Motor neuron (in vitro differentiated cells): ENCODE measurements at regions not wholly inside any gene's neighbourhood (a gene's known extent, or its start where the extent isn't known, plus 50 kb on each side); places are given as distances from the start of the nearest gene placed in this dataset.

Experiments
- ATAC-seq, 8 experiments: fragments of 200-7000 bp; cut with Tn5 transposase; replicated peaks in 6 of 8; 2 replicates each; pipeline ENCODE4 v1.8.0; 2021; ENCODE audit warnings: mild to moderate bottlenecking in 8 of 8, moderate library complexity in 8 of 8
- H3K27ac ChIP-seq, 2 donors: fragments of 250-450 bp; sonication (Bioruptor Pico); 2 replicates each; pipeline ENCODE4 v1.9.0; 2021; ENCODE audit warnings: antibody characterized with exemption in 2 of 2, mild to moderate bottlenecking in 2 of 2, moderate library complexity in 1 of 2
- H3K4me1 ChIP-seq, 2 donors: fragments of 250-450 bp; sonication (Bioruptor Pico); replicated peaks in 1 of 2; 2 replicates each; pipeline ENCODE4 v1.6.1; 2021; ENCODE audit warnings: antibody characterized with exemption in 2 of 2, mild to moderate bottlenecking in 2 of 2, moderate library complexity in 1 of 2
- H3K4me3 ChIP-seq, 5 donors: fragments of 250-450 bp; sonication (Bioruptor Pico); 2 replicates each; pipeline ENCODE4 v1.9.0; 2021; ENCODE audit warnings: antibody characterized with exemption in 5 of 5, mild to moderate bottlenecking in 5 of 5, moderate library complexity in 4 of 5
- WGBS, 10 experiments: fragments of 450-650 bp; shearing (Covaris generic); methylation state at CpG; one replicate each; pipeline ENCODE4 v1.0.0; 2022; 5-methylcytosine and 5-hydroxymethylcytosine counted together
- in situ Hi-C, 9 experiments: fragments of 400-800 bp; cut with MboI; loops; one replicate each; pipeline ENCODE4 v1.15.0; 2021; ENCODE audit warnings: low sequenced_read_pairs in 9 of 9, low pct_unique_long_range_greater_than_20kb in 2 of 9; ENCODE audit not compliant: unreplicated experiment in 9 of 9

DNA sequence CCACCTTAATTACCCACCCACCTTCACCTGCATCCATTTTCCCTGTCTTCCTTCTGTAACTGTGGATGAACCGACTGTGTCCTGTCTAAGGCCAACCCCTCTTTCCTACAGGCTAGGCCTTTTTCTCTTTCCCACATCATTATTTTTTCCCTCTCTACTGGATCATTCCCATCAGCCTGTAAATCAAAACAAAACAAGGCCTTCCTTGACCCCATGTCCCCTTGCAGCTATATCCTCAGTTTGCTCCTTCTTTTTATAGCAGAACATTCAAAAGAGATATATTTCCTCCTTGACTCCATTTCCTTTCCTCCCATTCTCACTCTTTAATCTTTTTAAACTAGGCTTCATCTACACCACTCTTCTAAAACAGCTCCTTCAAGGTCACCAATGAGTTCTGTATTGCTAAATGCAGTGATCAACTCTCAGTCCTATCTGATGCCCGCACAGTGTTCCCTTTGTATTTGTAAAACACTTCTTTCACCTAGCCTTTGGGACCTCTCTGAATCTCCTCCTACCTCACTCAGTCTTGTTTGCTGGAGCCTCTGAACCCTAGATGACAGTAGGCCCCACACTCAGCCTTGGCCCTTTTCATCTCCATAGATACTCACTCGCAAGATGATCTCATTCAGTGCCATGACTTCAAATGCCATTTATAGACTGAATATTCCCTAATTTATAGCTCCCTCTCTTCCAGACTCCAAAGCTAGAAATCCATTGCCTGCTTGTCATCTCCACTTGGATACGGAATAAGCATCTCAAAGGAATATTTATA is 55.7 kb downstream of the CXCR4 start:
- Histone ChIP-seq H3K27ac (peak overlapping the region; percentile 43 to 50), H3K4me1 (peaks cover 38 to 49% of the 10 kb centered on the region in 2 donors), H3K4me3 (no peak overlapping the region)
- 0 to 74% (median 50%) methylated on average over 1 to 4 of the region's 4 CpGs for WGBS, 10 experiments
- peak in 5 of 8 experiments; percentile 93 to 97 (median 95) for ATAC-seq
- in situ Hi-C loops = no loop called here

DNA sequence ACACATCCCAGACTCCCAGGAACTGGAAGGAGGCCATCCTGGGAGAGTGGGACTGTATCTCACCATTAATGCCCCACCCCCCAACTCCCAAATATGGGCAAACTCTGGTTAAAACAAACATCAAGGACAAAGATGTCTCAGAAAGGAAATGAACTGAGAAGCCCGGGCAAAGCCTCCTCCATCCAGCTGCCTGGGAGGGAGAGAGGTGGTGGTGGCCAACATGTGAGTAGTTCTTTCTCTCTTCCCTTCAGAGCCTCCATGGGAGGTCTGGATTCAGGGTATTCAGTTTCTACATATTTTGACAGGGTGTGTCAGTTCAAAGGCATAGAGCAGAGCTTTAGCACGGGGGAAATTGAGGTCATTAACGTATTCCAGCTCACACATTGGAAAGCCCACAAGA is 57.5 kb downstream of the CXCR4 start:
- ATAC-seq = peak in 3 of 8 experiments; percentile 50 to 81 (median 59)
- Histone ChIP-seq H3K27ac (no peak overlapping the region), H3K4me3 (no peak overlapping the region), H3K4me1 (peaks cover 29 to 40% of the 10 kb centered on the region in 2 donors)
- WGBS, 10 experiments = 0 to 80% (median 36%) methylated on average over 1 to 3 of the region's 3 CpGs; no CpG with 5 or more reads in 3 of the 10 experiments
- in situ Hi-C loops = no loop called here

DNA sequence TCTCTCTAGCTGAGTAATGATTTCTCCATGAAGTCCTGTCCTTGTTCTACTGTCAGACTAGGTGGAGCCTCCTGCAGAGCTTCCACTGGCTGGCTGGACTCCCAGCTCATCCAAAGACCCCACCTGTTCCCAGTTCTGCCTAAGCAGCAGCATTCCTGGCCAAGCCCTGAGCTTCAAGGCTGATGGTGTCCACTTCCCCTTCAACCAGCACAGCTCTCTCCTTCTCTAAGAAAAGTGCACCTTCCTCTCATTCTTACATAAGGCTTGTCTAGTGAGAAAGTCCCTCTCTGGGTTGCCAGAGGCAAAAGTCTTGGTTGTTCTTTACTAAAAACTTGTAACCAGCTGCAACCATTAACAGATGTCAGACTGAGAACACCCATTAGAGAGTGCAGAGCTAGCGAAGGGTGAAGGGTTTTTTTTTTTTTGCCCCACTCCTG is 58.9 kb downstream of the CXCR4 start:
- no peak overlapping the region for H3K4me3 ChIP-seq
- no peak overlapping the region for H3K27ac ChIP-seq
- 20 to 100% (median 78%) methylated on average over 1 of the region's 1 CpG; no CpG with 5 or more reads in 3 of the 10 experiments for WGBS, 10 experiments
- ATAC-seq = peak in 2 of 8 experiments; percentile 24 to 60
- peaks cover 16 to 27% of the 10 kb centered on the region in 2 donors for H3K4me1 ChIP-seq
- in situ Hi-C loops = no loop called here

DNA sequence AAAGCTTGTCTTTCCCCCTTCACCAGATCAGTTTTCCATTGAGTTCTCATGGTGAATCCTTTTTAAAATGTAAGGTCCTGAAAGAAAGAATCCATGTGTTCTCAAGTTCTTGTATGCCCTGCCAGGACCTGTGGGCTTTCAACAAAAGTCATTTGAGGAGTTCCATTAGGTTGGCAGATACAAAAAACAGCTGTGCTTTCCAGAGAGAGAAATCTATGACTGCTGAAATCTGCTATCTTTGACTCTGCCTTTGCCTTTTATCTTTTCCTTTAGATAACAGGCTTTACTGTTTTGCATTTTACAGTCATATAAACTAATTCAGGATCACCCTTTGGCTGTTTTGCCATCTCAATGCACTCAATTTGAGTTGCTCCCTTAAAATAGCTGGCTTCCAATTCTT is 59.7 kb downstream of the CXCR4 start:
- no peak overlapping the region for H3K27ac ChIP-seq
- in situ Hi-C loops = no loop called here
- no peak overlapping the region for H3K4me3 ChIP-seq
- no peak for ATAC-seq
- H3K4me1 ChIP-seq = peaks cover 16 to 25% of the 10 kb centered on the region in 2 donors

DNA sequence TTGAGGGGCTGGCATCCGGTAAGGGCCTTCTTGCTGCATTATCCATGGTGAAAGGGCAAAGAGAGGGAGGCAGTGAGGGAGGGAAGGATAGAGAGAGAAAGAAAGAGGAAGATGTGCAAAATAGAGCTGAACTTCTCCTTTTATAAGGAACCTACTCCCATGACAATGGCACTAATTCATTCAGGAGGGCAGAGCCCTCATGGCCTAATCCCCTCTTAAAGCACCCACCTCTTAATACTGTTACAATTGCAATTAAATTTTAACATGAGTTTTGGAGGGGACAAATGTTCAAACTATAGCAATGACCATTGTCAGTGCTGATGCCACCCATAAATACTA is 60.2 kb downstream of the CXCR4 start:
- Histone ChIP-seq H3K4me1 (peaks cover 12 to 20% of the 10 kb centered on the region in 2 donors), H3K4me3 (no peak overlapping the region), H3K27ac (no peak overlapping the region)
- in situ Hi-C loops = no loop called here
- WGBS, 10 experiments = 0 to 100% (median 90%) methylated on average over 1 of the region's 1 CpG; no CpG with 5 or more reads in 5 of the 10 experiments
- ATAC-seq = no peak

DNA sequence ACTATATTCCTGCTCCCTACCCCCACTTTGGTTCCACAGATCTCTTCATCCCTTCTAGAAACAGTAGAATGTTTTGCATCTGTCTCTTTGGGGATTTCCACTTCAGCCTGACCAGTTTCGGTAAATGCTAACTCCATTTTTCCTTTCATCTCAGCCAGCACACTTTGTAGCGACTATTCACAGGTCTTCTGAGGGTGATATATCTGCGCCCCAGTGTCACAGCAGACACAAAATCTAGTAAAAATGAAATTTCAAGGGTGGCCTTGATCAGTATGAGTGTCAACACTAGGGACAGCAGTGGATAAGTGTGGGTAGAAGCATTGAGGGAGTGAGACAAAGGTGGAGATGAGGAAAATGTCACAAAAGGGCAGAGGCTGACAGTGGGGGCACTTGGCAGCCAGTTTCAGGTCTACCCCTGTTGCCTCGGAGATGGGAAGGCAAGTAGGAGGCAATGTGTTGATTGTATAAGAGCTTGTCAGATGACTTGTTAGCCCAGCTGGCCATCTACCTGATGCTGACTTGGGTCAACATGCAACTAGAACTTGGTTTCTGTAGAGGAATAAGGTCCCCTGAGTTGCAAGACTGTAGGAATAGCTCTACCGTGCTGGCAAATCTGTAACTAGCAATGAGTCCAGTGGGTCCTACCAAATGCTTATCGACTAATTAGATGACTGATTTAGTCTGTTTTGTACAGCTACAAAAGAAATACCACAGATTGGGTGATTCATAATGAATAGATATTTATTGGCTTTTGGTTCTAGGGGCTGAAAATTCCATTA is 60.7 kb downstream of the CXCR4 start:
- Histone ChIP-seq H3K27ac (no peak overlapping the region), H3K4me3 (no peak overlapping the region), H3K4me1 (peaks cover 7 to 14% of the 10 kb centered on the region in 2 donors)
- no peak for ATAC-seq
- 35 to 100% (median 91%) methylated on average over 2 to 6 of the region's 6 CpGs; no CpG with 5 or more reads in 2 of the 10 experiments for WGBS, 10 experiments
- in situ Hi-C loops = no loop called here

DNA sequence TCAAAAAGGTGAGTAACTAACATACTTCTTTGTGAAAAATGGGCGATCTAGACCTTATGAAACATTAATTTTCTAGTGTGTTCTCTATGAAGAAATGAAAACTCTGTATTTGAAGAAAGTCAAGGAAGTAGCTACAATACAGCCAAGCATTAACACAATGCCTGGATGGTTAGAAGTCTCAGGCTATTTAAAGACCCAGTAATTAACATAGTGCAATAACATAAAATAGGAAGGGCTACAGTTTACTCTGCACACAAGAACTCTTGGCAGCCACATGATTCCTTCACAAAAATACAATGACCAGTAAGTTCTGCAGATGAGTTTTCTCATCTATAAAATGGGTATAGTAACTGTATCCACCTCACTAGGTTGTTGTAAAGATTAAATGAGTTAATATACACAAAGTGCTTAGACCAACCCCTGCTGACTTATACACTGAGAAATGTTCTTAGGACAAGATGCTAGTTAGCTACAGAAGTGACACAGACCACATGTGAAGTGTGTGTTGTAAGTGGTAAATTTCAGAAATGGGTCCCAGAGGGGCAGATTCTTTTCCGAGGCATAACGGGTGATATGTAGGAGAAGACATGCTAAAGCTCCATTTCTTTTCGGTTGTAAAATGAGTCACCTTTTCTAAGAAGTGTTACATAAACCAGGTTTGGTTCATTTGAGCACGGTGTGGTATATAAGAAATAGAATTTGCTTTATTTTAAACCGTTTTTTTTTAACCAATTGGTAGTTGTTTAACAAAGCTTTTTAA is 61.8 kb downstream of the CXCR4 start:
- Histone ChIP-seq H3K4me1 (peaks cover 0 to 8% of the 10 kb centered on the region in 2 donors), H3K27ac (no peak overlapping the region), H3K4me3 (no peak overlapping the region)
- in situ Hi-C loops = no loop called here
- WGBS, 10 experiments = 17 to 96% (median 75%) methylated on average over 2 to 6 of the region's 6 CpGs
- ATAC-seq = peak in 3 of 8 experiments; percentile 31 to 65 (median 51)

DNA sequence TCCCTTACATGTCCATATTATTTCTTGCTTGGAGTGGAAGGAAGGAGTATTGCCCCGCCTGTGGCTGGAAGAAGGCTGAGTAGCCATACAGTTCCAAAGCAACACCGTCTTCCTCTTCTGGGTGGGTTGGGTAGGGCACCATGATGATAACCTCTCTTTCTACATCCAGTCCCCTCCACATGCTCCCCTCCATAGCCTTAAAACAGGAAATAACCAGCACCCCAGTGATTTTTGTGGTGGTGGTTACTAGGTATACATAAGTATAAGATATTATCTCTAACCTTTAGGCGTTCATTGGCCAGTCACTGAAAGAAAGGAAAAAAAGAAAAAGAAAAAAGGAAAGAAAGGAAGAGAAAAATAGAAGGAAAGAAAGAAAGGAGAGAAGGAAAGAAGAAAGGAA is 63.1 kb downstream of the CXCR4 start:
- Histone ChIP-seq H3K4me3 (no peak overlapping the region), H3K27ac (no peak overlapping the region), H3K4me1 (peaks cover 0 to 5% of the 10 kb centered on the region in 2 donors)
- no peak for ATAC-seq
- 29 to 100% (median 81%) methylated on average over 1 to 3 of the region's 3 CpGs; no CpG with 5 or more reads in 2 of the 10 experiments for WGBS, 10 experiments
- in situ Hi-C loops = no loop called here

DNA sequence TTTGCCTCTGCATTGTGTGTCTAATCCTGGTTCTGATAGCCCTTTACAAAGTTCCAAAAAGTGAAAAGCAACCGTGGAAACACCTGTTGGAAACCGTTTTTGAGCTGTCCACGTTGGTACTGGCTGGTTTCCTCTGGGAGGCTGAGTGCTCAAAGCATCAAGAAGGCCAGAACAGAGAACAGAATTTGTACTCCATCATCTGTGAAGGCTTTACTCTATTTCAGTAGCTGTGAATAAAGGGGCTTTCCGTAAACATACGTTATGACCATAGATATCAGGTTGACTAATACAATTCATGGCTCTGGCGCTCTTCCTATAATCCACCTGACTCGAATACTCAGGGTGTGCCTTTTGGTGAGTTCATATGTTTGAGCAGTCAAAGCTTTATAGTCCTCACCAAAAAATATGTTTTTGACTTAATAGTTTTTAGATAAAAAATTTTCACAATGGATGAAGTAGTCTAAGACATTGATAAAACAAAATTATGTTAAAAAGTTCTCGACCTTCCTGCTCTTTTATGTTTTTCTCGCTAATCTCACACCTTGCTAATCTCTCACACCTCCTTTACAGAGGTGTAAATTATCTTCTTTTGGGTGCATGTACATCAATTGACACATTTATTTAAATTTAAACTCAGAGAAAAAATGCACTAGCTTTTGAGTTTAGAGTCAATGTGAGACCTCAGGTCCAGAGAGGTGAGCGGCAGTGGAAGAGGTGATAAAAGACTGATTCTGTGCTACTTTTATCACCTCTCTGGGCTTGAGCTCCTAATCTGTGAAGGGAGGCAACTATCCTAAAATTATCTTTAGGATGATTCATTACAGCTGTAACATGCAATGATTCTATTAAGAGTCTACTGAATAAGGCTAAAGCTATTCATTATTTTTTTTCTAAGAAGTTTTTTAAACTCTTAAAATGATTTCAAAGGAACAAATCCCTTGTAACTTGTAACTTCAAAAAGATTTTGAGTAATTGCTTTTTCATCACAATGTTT is 65.3 kb downstream of the CXCR4 start:
- H3K27ac ChIP-seq = no peak overlapping the region
- ATAC-seq = no peak
- peaks cover 0 to 9% of the 10 kb centered on the region in 2 donors for H3K4me1 ChIP-seq
- in situ Hi-C loops = no loop called here
- H3K4me3 ChIP-seq = no peak overlapping the region
- WGBS, 10 experiments = 28 to 100% (median 88%) methylated on average over 3 to 10 of the region's 10 CpGs

DNA sequence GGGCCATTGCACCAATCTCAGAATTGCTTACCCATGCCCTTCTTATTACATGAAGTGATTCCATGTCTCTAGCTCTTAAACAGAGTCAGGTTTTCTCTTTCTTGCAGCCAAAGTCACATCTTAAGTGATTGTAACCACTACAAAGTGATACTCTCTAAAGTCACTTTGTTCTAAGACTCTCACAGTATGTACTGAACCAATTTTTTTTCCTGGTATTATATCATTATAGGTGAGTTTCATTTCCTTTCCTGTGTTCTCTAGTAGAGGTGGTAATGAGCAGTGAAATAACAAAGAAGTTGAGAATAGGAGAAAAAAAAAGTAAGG is 66.3 kb upstream of the DARS1 start:
- Histone ChIP-seq H3K27ac (no peak overlapping the region), H3K4me1 (peaks cover 0 to 9% of the 10 kb centered on the region in 2 donors), H3K4me3 (no peak overlapping the region)
- no peak for ATAC-seq
- in situ Hi-C loops = no loop called here

DNA sequence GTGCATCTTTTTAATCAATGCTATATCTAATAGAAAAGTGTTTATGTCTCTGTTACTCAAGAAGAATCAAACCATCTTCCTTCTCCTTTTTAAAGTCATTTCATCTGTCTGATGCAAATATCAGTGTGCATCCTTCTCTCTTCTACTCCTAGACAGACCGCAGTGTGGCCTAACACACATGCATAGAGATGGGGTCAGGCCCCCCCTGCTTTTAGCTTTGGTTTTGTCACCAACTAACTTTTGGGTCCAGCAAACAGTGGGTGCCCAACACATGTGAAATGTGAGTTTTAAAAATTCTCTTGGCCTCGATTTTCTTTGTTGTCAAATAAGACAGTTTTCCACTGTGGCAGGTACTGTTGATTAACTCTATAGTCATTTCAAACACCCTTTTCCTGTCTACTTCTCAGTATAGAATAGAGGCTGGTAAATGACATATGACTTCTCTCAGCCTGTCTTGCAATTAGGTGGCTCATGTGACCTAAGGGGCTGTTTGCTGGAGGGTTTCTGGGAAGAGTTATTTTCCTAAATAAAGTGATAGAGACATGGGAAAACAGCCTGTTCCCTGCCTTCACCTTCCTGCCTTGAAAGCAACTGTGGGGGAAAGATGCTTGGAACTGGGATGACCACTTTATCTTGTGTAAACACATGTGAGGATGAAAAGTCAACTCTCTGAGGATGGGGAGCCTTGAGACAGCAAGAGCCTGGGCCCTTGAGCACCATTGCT is 65.7 kb upstream of the DARS1 start:
- ATAC-seq = no peak
- Histone ChIP-seq H3K4me3 (no peak overlapping the region), H3K4me1 (peaks cover 0 to 9% of the 10 kb centered on the region in 2 donors), H3K27ac (no peak overlapping the region)
- 40 to 100% (median 72%) methylated on average over 1 to 2 of the region's 2 CpGs; no CpG with 5 or more reads in 4 of the 10 experiments for WGBS, 10 experiments
- in situ Hi-C loops = no loop called here
